ENCODE measurements at regions not wholly inside any gene's neighbourhood (a gene's known extent, or its start where the extent isn't known, plus 50 kb on each side); places are given as distances from the start of the nearest gene placed in this dataset.

DNA sequence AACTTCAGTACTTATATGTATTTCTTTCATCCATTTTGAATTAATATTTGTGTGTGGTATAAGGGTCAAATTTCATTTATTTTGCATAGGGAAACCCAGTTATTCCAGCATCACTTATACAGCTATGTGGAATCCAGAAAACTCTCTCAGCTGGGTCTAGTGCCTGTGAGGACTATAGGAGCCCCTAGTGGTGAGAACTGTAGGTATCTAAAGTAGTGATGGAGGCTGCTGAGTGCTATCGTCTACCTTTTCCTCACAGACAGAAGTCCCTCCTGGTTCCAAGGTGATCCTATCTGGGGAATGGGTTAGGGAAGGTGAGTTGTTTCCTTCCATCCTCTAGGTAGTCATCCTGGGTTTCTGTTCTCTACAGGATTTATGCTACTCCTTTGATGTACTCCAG, 352.0 kb upstream of the C1orf87 start:
- CTCF ChIA-PET = interaction anchor here (1.0 kb wide), 1 partner anchor 166 kb away, joined by 4 read pairs; no protein-coding TSS in a partner anchor
- DNase-seq (ENCODE audit: low spot score) = peak; percentile 13
- no peak overlapping the region for H3K27ac ChIP-seq
- POLR2A ChIA-PET (ENCODE audit: low non-redundant PET) = no interaction called here
- TF ChIP-seq, protein P1, sequence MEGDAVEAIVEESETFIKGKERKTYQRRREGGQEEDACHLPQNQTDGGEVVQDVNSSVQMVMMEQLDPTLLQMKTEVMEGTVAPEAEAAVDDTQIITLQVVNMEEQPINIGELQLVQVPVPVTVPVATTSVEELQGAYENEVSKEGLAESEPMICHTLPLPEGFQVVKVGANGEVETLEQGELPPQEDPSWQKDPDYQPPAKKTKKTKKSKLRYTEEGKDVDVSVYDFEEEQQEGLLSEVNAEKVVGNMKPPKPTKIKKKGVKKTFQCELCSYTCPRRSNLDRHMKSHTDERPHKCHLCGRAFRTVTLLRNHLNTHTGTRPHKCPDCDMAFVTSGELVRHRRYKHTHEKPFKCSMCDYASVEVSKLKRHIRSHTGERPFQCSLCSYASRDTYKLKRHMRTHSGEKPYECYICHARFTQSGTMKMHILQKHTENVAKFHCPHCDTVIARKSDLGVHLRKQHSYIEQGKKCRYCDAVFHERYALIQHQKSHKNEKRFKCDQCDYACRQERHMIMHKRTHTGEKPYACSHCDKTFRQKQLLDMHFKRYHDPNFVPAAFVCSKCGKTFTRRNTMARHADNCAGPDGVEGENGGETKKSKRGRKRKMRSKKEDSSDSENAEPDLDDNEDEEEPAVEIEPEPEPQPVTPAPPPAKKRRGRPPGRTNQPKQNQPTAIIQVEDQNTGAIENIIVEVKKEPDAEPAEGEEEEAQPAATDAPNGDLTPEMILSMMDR (conservative IDR thresholded peaks at IDR 0.05; ENCODE audit: low read depth) = 0 out of 2 replicates have a peak, but pooled peaks have one; percentile 7

DNA sequence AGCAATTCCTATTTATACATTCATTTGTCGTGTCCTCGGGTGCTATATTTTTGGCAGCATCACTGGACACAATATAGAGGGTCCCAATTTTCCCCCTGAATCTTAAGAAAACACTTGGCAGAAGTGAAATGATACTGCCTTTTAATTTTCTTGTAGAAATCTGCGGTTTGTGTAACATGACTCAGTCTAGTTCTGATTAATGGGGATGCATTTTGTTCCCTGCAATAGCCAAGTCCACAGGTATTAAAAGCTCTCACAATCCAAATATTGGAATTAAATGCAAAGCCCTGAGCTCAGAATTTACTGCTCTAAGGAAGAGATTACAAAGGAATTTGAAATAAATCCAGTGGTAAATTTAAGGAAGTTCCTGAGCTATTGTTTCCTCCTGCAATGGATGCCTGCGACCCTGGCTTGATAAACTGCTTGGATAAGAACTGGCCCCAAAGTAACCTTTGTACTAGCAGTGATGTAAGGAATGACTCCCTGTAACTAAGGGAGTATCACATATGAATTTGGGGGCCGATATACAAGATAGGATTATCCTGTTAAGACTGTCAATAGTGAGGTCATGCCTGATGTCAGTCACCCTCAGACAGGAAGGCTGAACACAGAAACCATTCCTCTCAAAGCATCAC, 349.7 kb upstream of the C1orf87 start:
- no peak for DNase-seq (ENCODE audit: low spot score)
- ChIA-PET CTCF (no interaction called here), POLR2A (ENCODE audit: low non-redundant PET) (no interaction called here)
- TF ChIP-seq, protein P1 (conservative IDR thresholded peaks at IDR 0.05; ENCODE audit: low read depth) = no peak
- H3K27ac ChIP-seq = no peak overlapping the region

DNA sequence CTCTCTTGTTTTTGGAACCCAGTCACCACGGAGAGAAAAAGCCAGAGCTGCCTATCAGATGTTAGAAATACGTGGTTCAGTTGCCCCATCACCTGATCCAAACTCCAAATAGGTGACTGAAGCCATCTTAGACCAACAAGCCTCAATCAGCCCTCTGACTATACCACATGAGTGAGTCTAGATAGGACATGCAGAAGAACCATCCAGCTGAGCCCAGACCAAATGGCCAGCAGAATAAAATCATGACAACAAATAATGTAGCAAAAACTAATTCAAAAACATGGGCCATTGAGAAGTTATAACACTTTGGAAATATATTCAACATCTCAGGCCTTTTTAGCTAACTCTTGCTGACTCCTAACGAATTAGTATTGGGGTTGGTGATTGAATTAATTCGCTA, 348.4 kb upstream of the C1orf87 start:
- no peak for DNase-seq (ENCODE audit: low spot score)
- H3K27ac ChIP-seq = no peak overlapping the region
- TF ChIP-seq, protein P1 (conservative IDR thresholded peaks at IDR 0.05; ENCODE audit: low read depth) = no peak
- POLR2A ChIA-PET (ENCODE audit: low non-redundant PET) = no interaction called here
- CTCF ChIA-PET = interaction anchor here (0.6 kb wide), 1 partner anchor 397 kb away, joined by 4 read pairs; no protein-coding TSS in a partner anchor

DNA sequence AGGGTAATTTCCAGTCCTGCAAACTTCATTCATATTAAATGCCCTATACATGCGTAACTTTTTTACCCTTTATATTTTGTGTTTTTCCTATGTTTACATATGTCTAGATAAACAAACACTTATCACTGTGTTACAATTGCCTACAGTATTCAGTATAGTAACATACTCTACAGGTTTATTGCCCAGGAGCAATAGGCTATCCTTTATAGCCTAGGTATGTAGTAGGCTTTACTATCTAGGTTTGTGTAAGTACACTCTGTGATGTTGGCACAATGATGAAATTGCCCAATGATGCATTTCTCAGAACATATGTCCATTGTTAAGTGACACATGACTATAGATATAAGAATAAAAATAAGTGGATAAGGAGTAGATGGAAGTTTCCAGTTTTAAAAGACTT, 345.5 kb upstream of the C1orf87 start:
- TF ChIP-seq, protein P1 (conservative IDR thresholded peaks at IDR 0.05; ENCODE audit: low read depth) = no peak
- no peak overlapping the region for H3K27ac ChIP-seq
- no peak for DNase-seq (ENCODE audit: low spot score)
- CTCF ChIA-PET = no interaction called here
- POLR2A ChIA-PET (ENCODE audit: low non-redundant PET) = no interaction called here

DNA sequence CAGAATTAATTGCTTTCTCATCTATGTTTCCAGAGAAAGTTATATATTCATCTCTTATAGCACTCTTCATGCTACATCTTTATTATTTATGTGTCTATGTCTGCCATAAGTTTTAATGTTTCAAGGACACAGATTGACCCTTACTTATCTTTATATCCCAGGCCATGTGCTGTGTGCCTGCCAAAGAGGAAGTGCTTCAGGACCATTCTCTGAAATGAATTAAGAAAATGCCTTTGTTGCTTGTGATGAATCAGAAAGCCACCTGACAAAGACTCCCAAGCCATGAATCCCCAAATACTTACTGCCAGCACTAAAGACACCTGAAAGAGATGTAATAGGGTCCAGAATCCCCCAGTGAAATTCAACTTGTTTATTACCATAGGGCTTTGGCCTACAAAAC, 342.1 kb upstream of the C1orf87 start:
- no peak for DNase-seq (ENCODE audit: low spot score)
- CTCF ChIA-PET = no interaction called here
- TF ChIP-seq, protein P1 (conservative IDR thresholded peaks at IDR 0.05; ENCODE audit: low read depth) = no peak
- POLR2A ChIA-PET (ENCODE audit: low non-redundant PET) = no interaction called here
- H3K27ac ChIP-seq = no peak overlapping the region

DNA sequence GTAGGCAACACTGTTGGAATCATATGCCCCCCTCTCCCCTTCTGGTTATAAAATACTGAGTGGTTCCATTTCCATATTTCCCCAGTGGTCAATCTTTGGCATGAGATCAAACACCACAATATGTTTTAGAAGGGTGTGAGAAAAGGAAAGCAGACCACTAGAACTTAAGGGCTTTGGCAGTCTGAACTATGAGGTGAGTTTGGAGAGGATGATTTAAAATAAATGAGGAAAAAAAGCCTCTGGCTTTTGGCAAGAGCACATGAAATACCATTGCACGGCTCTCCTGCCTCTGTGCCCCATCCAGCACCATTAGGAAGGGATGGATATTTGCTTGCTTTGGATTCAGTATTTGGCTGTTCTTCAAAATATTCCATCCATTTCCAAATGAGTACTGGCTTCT, 339.5 kb upstream of the C1orf87 start:
- ChIA-PET POLR2A (ENCODE audit: low non-redundant PET) (no interaction called here), CTCF (interaction anchor here (0.8 kb wide), 1 partner anchor 341 kb away, joined by 5 read pairs; no protein-coding TSS in a partner anchor)
- TF ChIP-seq, protein P1 (conservative IDR thresholded peaks at IDR 0.05; ENCODE audit: low read depth) = no peak
- no peak overlapping the region for H3K27ac ChIP-seq
- no peak for DNase-seq (ENCODE audit: low spot score)
